A549 (cell line): ENCODE measurements at regions not wholly inside any gene's neighbourhood (a gene's known extent, or its start where the extent isn't known, plus 50 kb on each side); places are given as distances from the start of the nearest gene placed in this dataset.

Experiments
- HOXA7 ChIP-seq: fragments of 250-450 bp; sonication (Bioruptor Pico); IDR thresholded peaks from 2 replicates; pipeline ENCODE4 v1.5.0; 2020; ENCODE audit warnings: mild to moderate bottlenecking, moderate library complexity
- MYC ChIP-seq: IDR thresholded peaks from 2 replicates; pipeline ENCODE4 v1.6.1; 2012; ENCODE audit warnings: mild to moderate bottlenecking, inconsistent platforms, low read length, improper control_type of control experiment, borderline replicate concordance
- NPAS2 ChIP-seq: fragments of 250-450 bp; sonication (Bioruptor Pico); IDR thresholded peaks from 2 replicates; pipeline ENCODE4 v1.8.0; 2022; ENCODE audit warnings: mild to moderate bottlenecking, moderate library complexity, borderline replicate concordance
- POLR2A ChIP-seq: IDR thresholded peaks from 2 replicates; pipeline ENCODE4 v1.6.1; 2012; ENCODE audit warnings: mild to moderate bottlenecking, low read length
- TF ChIP-seq, protein P1 (sequence below): fragments of >200 bp; sonication (Bioruptor Twin); formaldehyde crosslinking; IDR thresholded peaks from 3 replicates; pipeline ENCODE4 v1.5.1; 2016

DNA sequence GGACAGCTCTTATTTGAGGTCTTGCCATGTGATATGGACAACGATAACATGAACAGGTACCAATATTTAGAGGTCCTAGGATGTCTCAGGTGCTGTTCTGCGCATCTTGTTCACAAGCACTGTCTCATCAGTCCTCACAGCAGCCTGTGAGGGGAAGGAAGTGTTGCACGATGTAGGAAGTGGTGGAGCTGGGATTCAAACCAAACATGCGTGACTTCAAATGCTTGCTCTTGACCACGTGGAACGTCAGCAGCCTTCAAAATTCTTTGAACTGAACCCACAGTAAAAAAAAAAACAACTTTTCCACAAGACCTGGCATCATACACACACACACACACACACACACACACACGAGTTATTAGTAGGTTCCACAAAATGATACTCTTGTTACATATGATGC, 153.4 kb upstream of the SMAD3 start:
- TF ChIP-seq NPAS2 (no peak), HOXA7 (CRISPR knock-in tag) (no peak), MYC (no peak), POLR2A (no peak)
- TF ChIP-seq, protein P1, sequence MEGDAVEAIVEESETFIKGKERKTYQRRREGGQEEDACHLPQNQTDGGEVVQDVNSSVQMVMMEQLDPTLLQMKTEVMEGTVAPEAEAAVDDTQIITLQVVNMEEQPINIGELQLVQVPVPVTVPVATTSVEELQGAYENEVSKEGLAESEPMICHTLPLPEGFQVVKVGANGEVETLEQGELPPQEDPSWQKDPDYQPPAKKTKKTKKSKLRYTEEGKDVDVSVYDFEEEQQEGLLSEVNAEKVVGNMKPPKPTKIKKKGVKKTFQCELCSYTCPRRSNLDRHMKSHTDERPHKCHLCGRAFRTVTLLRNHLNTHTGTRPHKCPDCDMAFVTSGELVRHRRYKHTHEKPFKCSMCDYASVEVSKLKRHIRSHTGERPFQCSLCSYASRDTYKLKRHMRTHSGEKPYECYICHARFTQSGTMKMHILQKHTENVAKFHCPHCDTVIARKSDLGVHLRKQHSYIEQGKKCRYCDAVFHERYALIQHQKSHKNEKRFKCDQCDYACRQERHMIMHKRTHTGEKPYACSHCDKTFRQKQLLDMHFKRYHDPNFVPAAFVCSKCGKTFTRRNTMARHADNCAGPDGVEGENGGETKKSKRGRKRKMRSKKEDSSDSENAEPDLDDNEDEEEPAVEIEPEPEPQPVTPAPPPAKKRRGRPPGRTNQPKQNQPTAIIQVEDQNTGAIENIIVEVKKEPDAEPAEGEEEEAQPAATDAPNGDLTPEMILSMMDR = no peak
